ENCODE measurements at regions not wholly inside any gene's neighbourhood (a gene's known extent, or its start where the extent isn't known, plus 50 kb on each side); places are given as distances from the start of the nearest gene placed in this dataset.

DNA sequence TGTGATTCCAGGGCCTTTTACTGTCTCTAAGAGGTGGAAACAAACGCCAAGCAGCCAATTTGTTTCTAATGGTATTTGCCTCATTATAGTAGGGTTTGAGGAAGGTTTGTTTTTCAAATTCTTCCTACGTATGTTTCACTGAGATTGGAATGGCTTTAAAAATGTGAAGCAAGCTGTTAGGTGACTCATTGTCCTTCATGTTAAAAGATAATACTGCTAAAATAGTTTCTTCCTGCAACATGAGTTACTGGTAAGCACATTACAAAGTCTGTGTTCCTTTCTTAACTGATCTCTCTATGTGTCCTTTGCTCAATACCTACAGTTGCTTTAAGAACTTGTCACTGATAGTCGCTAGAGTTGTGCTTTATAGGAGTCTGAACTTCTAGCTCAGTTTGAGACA is 1183.9 kb downstream of the RPA4 start:
- DNase-seq (no peak), ATAC-seq (no peak)
- Histone ChIP-seq H3K79me2 (ENCODE audit: low read length) (no peaks in the 10 kb centered on the region), H3K36me3 (ENCODE audit: low read depth, low read length) (no peaks in the 10 kb centered on the region), H3K4me1 (ENCODE audit: insufficient read depth, low read length) (no peaks in the 10 kb centered on the region), H4K20me1 (ENCODE audit: low read length) (no peaks in the 10 kb centered on the region), H3K4me2 (ENCODE audit: low read length) (no peak overlapping the region), H2AFZ (ENCODE audit: low read length) (0 out of 2 replicates have a peak overlapping the region, but pooled peaks have one; percentile 18), H3F3A (ENCODE audit: low read length, unreplicated experiment) (no peaks in the 10 kb centered on the region), H3K27me3 (ENCODE audit: low read length) (no peaks in the 10 kb centered on the region), H3K9ac (ENCODE audit: low read length) (no peak overlapping the region), H3K9me2 (replicated peaks; ENCODE audit: low read length) (no peaks in the 10 kb centered on the region), H3K27ac (ENCODE audit: low read length) (no peak overlapping the region), H3K4me3 (ENCODE audit: low read length) (no peak overlapping the region), H3K9me3 (ENCODE audit: low read length) (no peaks in the 10 kb centered on the region)
- POLR2A ChIA-PET (ENCODE audit: unreplicated experiment): no interaction called here
- TF ChIP-seq EZH2 (IDR thresholded peaks at IDR 0.05; ENCODE audit: low read length, unreplicated experiment) (no peak), EZH2phosphoT487 (IDR thresholded peaks at IDR 0.05; ENCODE audit: borderline replicate concordance, low read length) (no peak)
- TF ChIP-seq, protein P1, sequence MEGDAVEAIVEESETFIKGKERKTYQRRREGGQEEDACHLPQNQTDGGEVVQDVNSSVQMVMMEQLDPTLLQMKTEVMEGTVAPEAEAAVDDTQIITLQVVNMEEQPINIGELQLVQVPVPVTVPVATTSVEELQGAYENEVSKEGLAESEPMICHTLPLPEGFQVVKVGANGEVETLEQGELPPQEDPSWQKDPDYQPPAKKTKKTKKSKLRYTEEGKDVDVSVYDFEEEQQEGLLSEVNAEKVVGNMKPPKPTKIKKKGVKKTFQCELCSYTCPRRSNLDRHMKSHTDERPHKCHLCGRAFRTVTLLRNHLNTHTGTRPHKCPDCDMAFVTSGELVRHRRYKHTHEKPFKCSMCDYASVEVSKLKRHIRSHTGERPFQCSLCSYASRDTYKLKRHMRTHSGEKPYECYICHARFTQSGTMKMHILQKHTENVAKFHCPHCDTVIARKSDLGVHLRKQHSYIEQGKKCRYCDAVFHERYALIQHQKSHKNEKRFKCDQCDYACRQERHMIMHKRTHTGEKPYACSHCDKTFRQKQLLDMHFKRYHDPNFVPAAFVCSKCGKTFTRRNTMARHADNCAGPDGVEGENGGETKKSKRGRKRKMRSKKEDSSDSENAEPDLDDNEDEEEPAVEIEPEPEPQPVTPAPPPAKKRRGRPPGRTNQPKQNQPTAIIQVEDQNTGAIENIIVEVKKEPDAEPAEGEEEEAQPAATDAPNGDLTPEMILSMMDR (conservative IDR thresholded peaks at IDR 0.05; ENCODE audit: low read depth, low read length): no peak
- BruUV-seq (replicated peaks): no TSS peak
- intact Hi-C loops (cut with micrococcal nuclease): no loop called here
- CTCF ChIA-PET: no interaction called here

DNA sequence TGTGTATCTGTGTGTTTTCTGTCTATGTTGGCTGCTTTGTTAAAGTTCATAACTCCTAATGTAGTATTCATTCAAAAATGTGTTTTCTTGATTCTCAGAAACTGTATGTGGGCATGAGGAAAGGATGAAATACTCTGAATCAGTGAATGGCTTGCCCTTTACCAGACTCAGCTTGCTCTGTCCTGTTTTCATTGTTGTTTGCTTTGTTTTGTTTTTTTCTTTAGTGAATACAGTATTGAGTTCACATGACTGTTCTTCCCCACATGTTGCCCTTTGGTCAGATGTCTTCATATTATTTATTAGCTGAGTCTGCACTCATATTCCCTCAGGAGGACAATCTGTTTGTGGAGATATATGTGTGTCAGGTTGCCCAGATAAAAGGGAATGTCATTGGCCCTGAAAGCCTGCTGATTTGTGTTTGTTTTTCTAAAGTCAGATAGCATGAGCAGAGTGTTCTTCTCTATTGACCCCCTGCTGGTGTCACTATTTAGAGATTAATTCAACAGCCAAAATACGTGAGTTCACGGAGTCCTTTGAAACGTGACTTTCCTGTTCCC is 1184.4 kb downstream of the RPA4 start:
- Histone ChIP-seq H3K9me2 (replicated peaks; ENCODE audit: low read length) (no peaks in the 10 kb centered on the region), H4K20me1 (ENCODE audit: low read length) (no peaks in the 10 kb centered on the region), H3F3A (ENCODE audit: low read length, unreplicated experiment) (no peaks in the 10 kb centered on the region), H2AFZ (ENCODE audit: low read length) (0 out of 2 replicates have a peak overlapping the region, but pooled peaks have one; percentile 18), H3K9me3 (ENCODE audit: low read length) (no peaks in the 10 kb centered on the region), H3K27ac (ENCODE audit: low read length) (no peak overlapping the region), H3K79me2 (ENCODE audit: low read length) (no peaks in the 10 kb centered on the region), H3K4me3 (ENCODE audit: low read length) (no peak overlapping the region), H3K36me3 (ENCODE audit: low read depth, low read length) (no peaks in the 10 kb centered on the region), H3K4me2 (ENCODE audit: low read length) (no peak overlapping the region), H3K27me3 (ENCODE audit: low read length) (no peaks in the 10 kb centered on the region), H3K4me1 (ENCODE audit: insufficient read depth, low read length) (no peaks in the 10 kb centered on the region), H3K9ac (ENCODE audit: low read length) (no peak overlapping the region)
- ChIA-PET POLR2A (ENCODE audit: unreplicated experiment) (no interaction called here), CTCF (no interaction called here)
- no peak for TF ChIP-seq EZH2 (IDR thresholded peaks at IDR 0.05; ENCODE audit: low read length, unreplicated experiment)
- TF ChIP-seq EZH2phosphoT487 (IDR thresholded peaks at IDR 0.05; ENCODE audit: borderline replicate concordance, low read length): no peak
- TF ChIP-seq, protein P1 (conservative IDR thresholded peaks at IDR 0.05; ENCODE audit: low read depth, low read length): no peak
- intact Hi-C loops (cut with micrococcal nuclease): no loop called here
- DNase-seq (no peak), ATAC-seq (no peak)
- BruUV-seq (replicated peaks): no TSS peak

DNA sequence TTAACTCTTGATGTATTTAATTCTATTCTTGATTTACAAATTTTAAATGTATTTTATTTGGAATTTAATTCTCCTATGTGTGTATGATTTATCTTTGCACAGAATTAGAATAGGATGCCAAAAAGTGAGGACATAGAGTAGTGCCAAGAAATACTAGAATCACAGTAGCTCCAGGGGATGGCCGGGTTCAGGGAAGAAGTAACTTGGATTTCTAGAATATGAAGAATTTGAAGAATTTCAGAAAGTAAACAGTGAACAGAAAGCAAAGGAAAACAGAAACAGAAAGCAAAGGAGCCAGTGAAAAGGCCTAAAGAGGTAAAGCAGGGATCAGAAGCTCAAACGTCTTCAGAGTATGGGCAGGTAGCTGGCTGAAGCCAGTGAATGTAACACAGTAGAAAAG is 1187.6 kb downstream of the RPA4 start:
- H3K9me3 ChIP-seq (ENCODE audit: low read length): no peaks in the 10 kb centered on the region
- intact Hi-C loops (cut with micrococcal nuclease): no loop called here
- BruUV-seq (replicated peaks): no TSS peak
- no peak overlapping the region for H3K9ac ChIP-seq (ENCODE audit: low read length)
- no peaks in the 10 kb centered on the region for H3F3A ChIP-seq (ENCODE audit: low read length, unreplicated experiment)
- no peak overlapping the region for H3K4me3 ChIP-seq (ENCODE audit: low read length)
- ATAC-seq (no peak), DNase-seq (peak; percentile 2)
- no peaks in the 10 kb centered on the region for H3K27me3 ChIP-seq (ENCODE audit: low read length)
- H3K36me3 ChIP-seq (ENCODE audit: low read depth, low read length): no peaks in the 10 kb centered on the region
- no peaks in the 10 kb centered on the region for H3K9me2 ChIP-seq (replicated peaks; ENCODE audit: low read length)
- no peak overlapping the region for H3K27ac ChIP-seq (ENCODE audit: low read length)
- no peaks in the 10 kb centered on the region for H4K20me1 ChIP-seq (ENCODE audit: low read length)
- no peaks in the 10 kb centered on the region for H3K79me2 ChIP-seq (ENCODE audit: low read length)
- no peaks in the 10 kb centered on the region for H3K4me1 ChIP-seq (ENCODE audit: insufficient read depth, low read length)
- H2AFZ ChIP-seq (ENCODE audit: low read length): no peak overlapping the region
- no peak for TF ChIP-seq EZH2phosphoT487 (IDR thresholded peaks at IDR 0.05; ENCODE audit: borderline replicate concordance, low read length)
- TF ChIP-seq, protein P1 (conservative IDR thresholded peaks at IDR 0.05; ENCODE audit: low read depth, low read length): no peak
- no peak for TF ChIP-seq EZH2 (IDR thresholded peaks at IDR 0.05; ENCODE audit: low read length, unreplicated experiment)
- CTCF ChIA-PET: no interaction called here
- H3K4me2 ChIP-seq (ENCODE audit: low read length): no peak overlapping the region
- POLR2A ChIA-PET (ENCODE audit: unreplicated experiment): no interaction called here
